DOHH2 (cell line): ENCODE measurements at regions not wholly inside any gene's neighbourhood (a gene's known extent, or its start where the extent isn't known, plus 50 kb on each side); places are given as distances from the start of the nearest gene placed in this dataset.

Source experiments
- H3F3A ChIP-seq: fragments of 200-600 bp; sonication (generic), shearing (Covaris generic); 2 replicates; pipeline ENCODE4 v1.6.0; 2016; ENCODE audit warnings: antibody characterized with exemption, mild to moderate bottlenecking; ENCODE audit not compliant: control insufficient read depth, insufficient read depth
- H3K27ac ChIP-seq: fragments of 200-600 bp; sonication (generic); 2 replicates; pipeline ENCODE4 v1.5.1; 2014; ENCODE audit warnings: low read depth, mild to moderate bottlenecking, low read length, moderate library complexity
- H3K27me3 ChIP-seq: fragments of 200-600 bp; sonication (generic); 2 replicates; pipeline ENCODE4 v1.6.1; 2014; ENCODE audit warnings: mild to moderate bottlenecking, low read length, mixed read lengths; ENCODE audit not compliant: control insufficient read depth
- H3K36me3 ChIP-seq: fragments of 200-600 bp; sonication (generic); 2 replicates; pipeline ENCODE4 v1.6.1; 2014; ENCODE audit warnings: mild to moderate bottlenecking, low read length, moderate library complexity, mixed read lengths; ENCODE audit not compliant: control insufficient read depth
- H3K4me1 ChIP-seq: fragments of 200-600 bp; sonication (generic); 2 replicates; pipeline ENCODE4 v1.6.1; 2014; ENCODE audit warnings: mild to moderate bottlenecking, low read length, mixed read lengths; ENCODE audit not compliant: control insufficient read depth
- H3K4me2 ChIP-seq: fragments of 200-600 bp; sonication (generic); 2 replicates; pipeline ENCODE4 v1.6.0; 2014; ENCODE audit warnings: mild to moderate bottlenecking, low read length, moderate library complexity
- H3K4me3 ChIP-seq: fragments of 200-600 bp; sonication (generic); 2 replicates; pipeline ENCODE4 v1.5.1; 2014; ENCODE audit warnings: mild to moderate bottlenecking, low read length, mixed read lengths
- H3K79me2 ChIP-seq: fragments of 200-600 bp; sonication (generic); 2 replicates; pipeline ENCODE4 v1.6.1; 2014; ENCODE audit warnings: mild to moderate bottlenecking, low read length, mixed read lengths; ENCODE audit not compliant: control insufficient read depth
- H3K9me2 ChIP-seq: fragments of 200-600 bp; sonication (generic); replicated peaks from 2 replicates; pipeline ENCODE4 v1.6.1; 2014; ENCODE audit warnings: mild to moderate bottlenecking, low read length, mixed read lengths; ENCODE audit not compliant: control insufficient read depth
- H3K9me3 ChIP-seq: fragments of 200-600 bp; sonication (generic); 2 replicates; pipeline ENCODE4 v1.6.1; 2014; ENCODE audit warnings: antibody characterized with exemption, low read length, mixed read lengths; ENCODE audit not compliant: control insufficient read depth, insufficient read depth
- H4K20me1 ChIP-seq: fragments of 200-600 bp; sonication (generic); 2 replicates; pipeline ENCODE4 v1.6.0; 2014; ENCODE audit warnings: low read depth, mild to moderate bottlenecking, antibody characterized with exemption, low read length, moderate library complexity; ENCODE audit not compliant: control insufficient read depth, insufficient read depth
- EZH2phosphoT487 ChIP-seq: fragments of 200-600 bp; sonication (generic); IDR thresholded peaks from 2 replicates; pipeline ENCODE4 v1.6.1; 2017; ENCODE audit warnings: borderline replicate concordance, mild to moderate bottlenecking, antibody characterized with exemption, low read length, moderate library complexity, mixed read lengths
- TF ChIP-seq, protein P1 (sequence below): fragments of 200-600 bp; sonication (generic); IDR thresholded peaks from one replicate; pipeline ENCODE4 v1.5.1; 2014; ENCODE audit warnings: antibody characterized with exemption, mild to moderate bottlenecking, low read depth, low read length; ENCODE audit not compliant: poor library complexity, severe bottlenecking

- Histone ChIP-seq H3K9me2 (no peaks in the 10 kb centered on the region), H4K20me1 (no peaks in the 10 kb centered on the region), H3K27ac (no peak overlapping the region), H3K4me1 (no peaks in the 10 kb centered on the region), H3K9me3 (no peaks in the 10 kb centered on the region), H3K4me3 (no peak overlapping the region), H3F3A (no peaks in the 10 kb centered on the region), H3K4me2 (no peak overlapping the region), H3K36me3 (no peaks in the 10 kb centered on the region), H3K27me3 (no peaks in the 10 kb centered on the region), H3K79me2 (no peaks in the 10 kb centered on the region)
- TF ChIP-seq, protein P1, sequence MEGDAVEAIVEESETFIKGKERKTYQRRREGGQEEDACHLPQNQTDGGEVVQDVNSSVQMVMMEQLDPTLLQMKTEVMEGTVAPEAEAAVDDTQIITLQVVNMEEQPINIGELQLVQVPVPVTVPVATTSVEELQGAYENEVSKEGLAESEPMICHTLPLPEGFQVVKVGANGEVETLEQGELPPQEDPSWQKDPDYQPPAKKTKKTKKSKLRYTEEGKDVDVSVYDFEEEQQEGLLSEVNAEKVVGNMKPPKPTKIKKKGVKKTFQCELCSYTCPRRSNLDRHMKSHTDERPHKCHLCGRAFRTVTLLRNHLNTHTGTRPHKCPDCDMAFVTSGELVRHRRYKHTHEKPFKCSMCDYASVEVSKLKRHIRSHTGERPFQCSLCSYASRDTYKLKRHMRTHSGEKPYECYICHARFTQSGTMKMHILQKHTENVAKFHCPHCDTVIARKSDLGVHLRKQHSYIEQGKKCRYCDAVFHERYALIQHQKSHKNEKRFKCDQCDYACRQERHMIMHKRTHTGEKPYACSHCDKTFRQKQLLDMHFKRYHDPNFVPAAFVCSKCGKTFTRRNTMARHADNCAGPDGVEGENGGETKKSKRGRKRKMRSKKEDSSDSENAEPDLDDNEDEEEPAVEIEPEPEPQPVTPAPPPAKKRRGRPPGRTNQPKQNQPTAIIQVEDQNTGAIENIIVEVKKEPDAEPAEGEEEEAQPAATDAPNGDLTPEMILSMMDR: no peak
- TF ChIP-seq EZH2phosphoT487: no peak
These were observed 154.4 kb upstream of the RARB start for GRCh38 chr3:25273582-25274171.

DNA sequence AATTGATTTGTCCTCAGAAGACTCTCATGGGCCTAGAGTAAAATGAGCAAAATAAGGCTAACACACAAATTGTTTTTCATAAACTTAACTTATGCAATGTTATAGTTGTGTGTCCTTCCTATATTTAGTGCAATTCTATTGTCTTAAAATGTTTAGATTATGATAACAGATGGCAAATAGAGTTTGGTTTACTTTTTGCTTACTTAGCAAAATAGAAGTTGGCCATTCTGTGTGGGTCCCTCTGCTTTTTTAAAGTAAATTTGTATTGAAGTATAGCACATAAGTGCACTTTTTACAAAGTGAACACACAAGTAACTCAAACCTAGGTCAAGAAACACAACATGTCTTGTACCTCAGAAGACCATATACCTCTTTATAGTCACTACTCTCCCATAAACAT is 150.6 kb upstream of the RARB start:
- H3K4me3 ChIP-seq: no peak overlapping the region
- H3K27ac ChIP-seq: no peak overlapping the region
- H3K4me2 ChIP-seq: no peak overlapping the region
- no peaks in the 10 kb centered on the region for H3F3A ChIP-seq
- no peaks in the 10 kb centered on the region for H3K27me3 ChIP-seq
- no peaks in the 10 kb centered on the region for H4K20me1 ChIP-seq
- TF ChIP-seq EZH2phosphoT487: no peak
- TF ChIP-seq, protein P1: no peak
- H3K36me3 ChIP-seq: no peaks in the 10 kb centered on the region
- no peaks in the 10 kb centered on the region for H3K79me2 ChIP-seq
- H3K9me3 ChIP-seq: no peaks in the 10 kb centered on the region
- H3K4me1 ChIP-seq: no peaks in the 10 kb centered on the region
- no peaks in the 10 kb centered on the region for H3K9me2 ChIP-seq

DNA sequence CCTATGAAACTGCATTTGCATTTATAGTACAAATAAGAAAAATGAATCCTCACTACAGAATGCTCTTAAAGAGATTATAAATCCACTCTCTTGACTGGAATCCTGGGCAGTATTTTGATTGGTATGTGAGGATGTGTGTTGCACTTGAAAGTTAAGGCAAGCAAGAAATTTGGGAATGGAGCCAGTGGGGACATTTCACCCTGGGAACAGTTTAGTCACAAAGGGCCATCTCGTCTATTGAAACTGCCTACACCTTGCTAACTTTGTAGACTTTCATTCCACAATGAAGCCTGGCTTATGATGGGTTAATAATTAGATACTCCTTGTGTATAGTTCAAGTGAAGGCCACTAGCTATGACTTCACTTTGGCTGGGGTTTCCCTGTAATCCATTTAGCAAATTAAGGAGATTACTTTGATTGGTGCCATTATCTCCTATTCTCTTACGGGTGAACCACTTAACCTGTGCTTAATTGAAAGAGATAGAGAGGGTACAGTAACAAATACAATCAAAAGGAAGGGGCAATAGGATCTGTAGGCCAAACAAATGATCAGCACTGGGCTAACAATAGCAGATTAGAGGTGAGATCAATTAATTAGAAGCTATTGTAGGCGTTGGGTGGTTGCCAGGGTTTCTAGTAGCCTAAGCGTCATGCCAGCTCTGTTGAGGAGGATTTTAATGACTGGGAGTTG is 146.9 kb upstream of the RARB start:
- Histone ChIP-seq H4K20me1 (no peaks in the 10 kb centered on the region), H3K27ac (no peak overlapping the region), H3F3A (no peaks in the 10 kb centered on the region), H3K4me1 (no peaks in the 10 kb centered on the region), H3K4me3 (no peak overlapping the region), H3K36me3 (no peaks in the 10 kb centered on the region), H3K27me3 (no peaks in the 10 kb centered on the region), H3K4me2 (no peak overlapping the region), H3K9me2 (no peaks in the 10 kb centered on the region), H3K79me2 (no peaks in the 10 kb centered on the region), H3K9me3 (no peaks in the 10 kb centered on the region)
- TF ChIP-seq EZH2phosphoT487: no peak
- TF ChIP-seq, protein P1: no peak
